WERI-Rb-1 (cell line): ENCODE measurements at regions not wholly inside any gene's neighbourhood (a gene's known extent, or its start where the extent isn't known, plus 50 kb on each side); places are given as distances from the start of the nearest gene placed in this dataset.

Experiments used
- DNase-seq: peaks from one replicate; pipeline ENCODE4 v3.0.0-alpha.2; 2020
- H3K27ac ChIP-seq: fragments of 250-450 bp; sonication (Bioruptor Pico); 2 replicates; pipeline ENCODE4 v1.5.1; 2020; ENCODE audit warnings: mild to moderate bottlenecking, moderate library complexity
- H3K27me3 ChIP-seq: fragments of 250-450 bp; sonication (Bioruptor Pico); 2 replicates; pipeline ENCODE4 v1.5.1; 2021; ENCODE audit warnings: mild to moderate bottlenecking, low read depth, moderate library complexity; ENCODE audit not compliant: insufficient read depth, severe bottlenecking
- H3K36me3 ChIP-seq: fragments of 250-450 bp; sonication (Bioruptor Pico); 2 replicates; pipeline ENCODE4 v1.5.1; 2020; ENCODE audit warnings: mild to moderate bottlenecking, moderate library complexity
- H3K4me3 ChIP-seq: 2 replicates; pipeline ENCODE4 v1.5.1; 2011; ENCODE audit warnings: low read depth, mild to moderate bottlenecking, control low read depth, low read length
- H3K9me3 ChIP-seq: fragments of 250-450 bp; sonication (Bioruptor Pico); 2 replicates; pipeline ENCODE4 v1.5.1; 2021; ENCODE audit warnings: mild to moderate bottlenecking, moderate library complexity; ENCODE audit not compliant: severe bottlenecking
- TF ChIP-seq, protein P1 (sequence below): IDR thresholded peaks from 2 replicates; pipeline ENCODE4 v1.5.1; 2011; ENCODE audit warnings: low read depth, mild to moderate bottlenecking, control low read depth, inconsistent platforms, low read length

DNA sequence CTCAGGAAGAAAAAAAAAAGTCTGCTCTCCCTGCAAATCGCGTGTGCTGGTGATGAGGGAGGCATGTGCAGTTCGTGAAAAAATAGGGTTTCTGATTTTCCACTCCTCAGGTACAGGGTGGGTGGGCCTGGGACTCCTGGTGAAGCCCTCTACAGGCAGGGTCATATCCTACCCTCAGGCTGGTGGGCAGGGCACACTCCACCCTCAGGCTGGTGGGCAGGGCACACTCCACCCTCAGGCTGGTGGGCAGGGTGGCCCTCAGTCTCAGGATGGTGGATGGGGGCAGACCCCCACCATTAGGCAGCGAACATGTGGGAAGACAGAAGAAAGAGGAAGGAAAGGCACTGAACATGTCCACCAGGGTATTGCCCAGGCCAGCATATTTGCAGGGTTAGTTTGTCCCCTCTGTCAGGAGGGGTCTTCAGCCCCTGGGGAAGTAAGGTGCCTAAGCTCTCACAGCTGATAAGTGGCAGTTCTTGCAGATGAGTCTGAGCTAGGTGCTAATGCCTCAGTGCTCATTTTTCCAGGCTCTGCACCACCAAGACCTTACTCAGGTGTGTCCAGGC lies 95.2 kb upstream of the RAB6C start:
- Histone ChIP-seq H3K4me3 (no peak overlapping the region), H3K27ac (no peak overlapping the region), H3K36me3 (no peaks in the 10 kb centered on the region), H3K27me3 (no peaks in the 10 kb centered on the region), H3K9me3 (no peaks in the 10 kb centered on the region)
- DNase-seq, result no peak
- TF ChIP-seq, protein P1, sequence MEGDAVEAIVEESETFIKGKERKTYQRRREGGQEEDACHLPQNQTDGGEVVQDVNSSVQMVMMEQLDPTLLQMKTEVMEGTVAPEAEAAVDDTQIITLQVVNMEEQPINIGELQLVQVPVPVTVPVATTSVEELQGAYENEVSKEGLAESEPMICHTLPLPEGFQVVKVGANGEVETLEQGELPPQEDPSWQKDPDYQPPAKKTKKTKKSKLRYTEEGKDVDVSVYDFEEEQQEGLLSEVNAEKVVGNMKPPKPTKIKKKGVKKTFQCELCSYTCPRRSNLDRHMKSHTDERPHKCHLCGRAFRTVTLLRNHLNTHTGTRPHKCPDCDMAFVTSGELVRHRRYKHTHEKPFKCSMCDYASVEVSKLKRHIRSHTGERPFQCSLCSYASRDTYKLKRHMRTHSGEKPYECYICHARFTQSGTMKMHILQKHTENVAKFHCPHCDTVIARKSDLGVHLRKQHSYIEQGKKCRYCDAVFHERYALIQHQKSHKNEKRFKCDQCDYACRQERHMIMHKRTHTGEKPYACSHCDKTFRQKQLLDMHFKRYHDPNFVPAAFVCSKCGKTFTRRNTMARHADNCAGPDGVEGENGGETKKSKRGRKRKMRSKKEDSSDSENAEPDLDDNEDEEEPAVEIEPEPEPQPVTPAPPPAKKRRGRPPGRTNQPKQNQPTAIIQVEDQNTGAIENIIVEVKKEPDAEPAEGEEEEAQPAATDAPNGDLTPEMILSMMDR, result no peak

DNA sequence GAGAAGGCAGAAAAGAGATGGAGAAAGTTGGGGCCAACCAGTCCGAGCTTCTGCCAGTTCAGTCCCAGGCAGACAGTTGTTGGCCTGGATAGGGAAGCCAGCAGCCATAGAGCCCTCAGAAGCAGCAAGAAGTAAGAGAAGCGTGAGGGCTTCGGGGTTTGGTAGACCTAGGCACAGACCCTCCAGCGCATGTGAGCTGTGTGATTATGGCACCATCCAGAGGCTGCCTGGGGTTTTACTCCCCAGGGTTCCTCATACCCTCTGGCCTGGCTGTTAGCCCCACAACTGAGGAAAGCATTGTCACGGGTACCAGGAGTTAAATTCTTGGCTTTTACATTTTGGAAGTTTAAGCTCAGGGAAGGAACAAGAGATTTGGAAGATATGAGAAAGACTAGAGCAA lies 93.7 kb upstream of the RAB6C start:
- TF ChIP-seq, protein P1, result peak; percentile 81
- H3K9me3 ChIP-seq, result no peaks in the 10 kb centered on the region
- H3K36me3 ChIP-seq, result no peaks in the 10 kb centered on the region
- H3K27me3 ChIP-seq, result no peaks in the 10 kb centered on the region
- no peak overlapping the region for H3K4me3 ChIP-seq
- DNase-seq, result peak; percentile 52
- H3K27ac ChIP-seq, result no peak overlapping the region

DNA sequence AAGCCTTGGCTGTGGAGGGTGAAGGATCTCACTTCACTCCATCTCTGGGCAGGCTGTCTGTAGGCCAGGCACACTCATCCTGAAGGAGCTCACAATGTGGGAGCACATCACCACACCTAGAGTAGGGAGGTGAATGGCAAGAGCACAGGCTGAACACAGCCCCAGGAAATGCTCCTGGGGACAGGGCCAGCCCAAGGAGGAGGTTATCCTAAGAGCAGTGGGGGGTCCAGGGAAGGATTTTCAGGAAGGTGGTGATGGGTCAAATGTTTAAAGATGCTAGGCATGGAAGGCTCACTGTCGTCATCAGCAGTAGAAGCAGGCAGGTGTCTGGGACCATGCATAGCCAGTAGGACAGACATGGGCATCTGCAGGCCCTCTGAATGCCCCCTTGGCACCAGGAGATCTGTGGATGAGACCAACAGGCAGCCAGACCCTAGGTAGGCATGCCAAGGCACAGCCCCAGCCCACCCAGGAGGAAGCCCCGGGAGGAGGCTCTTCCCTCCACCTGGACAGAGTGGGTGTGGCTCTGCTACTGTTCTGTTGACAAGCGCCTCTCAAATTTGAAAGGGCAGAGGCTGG lies 91.7 kb upstream of the RAB6C start:
- H3K27me3 ChIP-seq, result peaks cover under 1% of the 10 kb centered on the region
- TF ChIP-seq, protein P1, result no peak

DNA sequence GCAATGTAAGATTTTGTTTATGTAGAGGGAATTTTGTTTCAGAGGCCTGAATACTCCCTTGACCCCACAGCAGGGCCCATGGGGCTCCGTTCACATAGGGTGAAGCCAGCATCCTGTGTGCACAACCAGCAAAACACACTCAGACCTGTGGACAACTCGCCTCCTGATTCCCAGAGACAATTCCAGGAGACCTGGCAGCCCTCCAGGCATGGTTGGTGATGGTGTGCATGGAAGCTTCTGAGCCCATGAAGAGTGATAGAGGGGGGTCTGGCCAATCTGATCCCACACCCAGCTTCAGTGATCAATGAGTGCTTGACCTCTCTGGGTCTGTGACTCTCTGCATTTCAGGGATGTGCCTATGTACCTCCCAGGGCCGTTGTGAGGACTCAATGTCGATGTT lies 91.0 kb upstream of the RAB6C start:
- H3K27me3 ChIP-seq, result peaks cover 7% of the 10 kb centered on the region
- no peak overlapping the region for H3K27ac ChIP-seq
- no peaks in the 10 kb centered on the region for H3K9me3 ChIP-seq
- no peaks in the 10 kb centered on the region for H3K36me3 ChIP-seq
- TF ChIP-seq, protein P1, result no peak
- no peak overlapping the region for H3K4me3 ChIP-seq
- DNase-seq, result no peak

More for the DNA sequence above, 91.7 kb upstream of the RAB6C start:
- Histone ChIP-seq H3K36me3 (no peaks in the 10 kb centered on the region), H3K4me3 (no peak overlapping the region), H3K27ac (no peak overlapping the region), H3K9me3 (no peaks in the 10 kb centered on the region)
- no peak for DNase-seq

DNA sequence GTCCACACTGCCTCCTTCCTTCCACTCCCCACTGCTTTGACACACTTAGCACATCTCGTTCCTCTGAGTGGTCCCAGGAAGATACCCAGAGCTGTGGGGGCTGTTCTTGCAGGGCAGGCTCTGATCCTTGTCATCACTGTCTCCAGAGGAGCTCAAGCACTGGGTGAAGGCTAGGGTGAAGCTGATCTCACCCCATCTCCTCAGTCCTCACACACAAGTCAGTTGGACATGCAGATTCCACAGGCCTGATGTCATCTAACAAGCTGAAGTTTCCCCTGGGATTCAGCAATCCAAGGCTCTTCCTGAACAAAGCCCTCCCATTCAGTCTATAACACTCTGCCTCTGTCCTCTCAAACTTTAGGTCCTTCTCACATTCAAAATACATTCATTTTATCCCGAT lies 90.6 kb upstream of the RAB6C start:
- no peak for DNase-seq
- TF ChIP-seq, protein P1, result no peak

More for the DNA sequence above, 90.6 kb upstream of the RAB6C start:
- Histone ChIP-seq H3K36me3 (no peaks in the 10 kb centered on the region), H3K27me3 (peaks cover 11% of the 10 kb centered on the region), H3K27ac (no peak overlapping the region), H3K4me3 (no peak overlapping the region), H3K9me3 (no peaks in the 10 kb centered on the region)
